Loucy (cell line): ENCODE measurements at regions not wholly inside any gene's neighbourhood (a gene's known extent, or its start where the extent isn't known, plus 50 kb on each side); places are given as distances from the start of the nearest gene placed in this dataset.

Experiments
- CTCF ChIP-seq: fragments of 200-600 bp; sonication (generic); conservative IDR thresholded peaks from 2 replicates; pipeline ENCODE4 v1.5.1; 2014; ENCODE audit warnings: mild to moderate bottlenecking, antibody characterized with exemption, low read length
- EZH2phosphoT487 ChIP-seq: fragments of 200-600 bp; IDR thresholded peaks from 2 replicates; pipeline ENCODE4 v1.6.1; 2018; ENCODE audit warnings: antibody characterized with exemption, mild to moderate bottlenecking, moderate library complexity, borderline replicate concordance

- TF ChIP-seq CTCF (no peak), EZH2phosphoT487 (no peak)
Observed at GRCh38 chr5:6266671-6267197, 111.6 kb downstream of the MED10 start.
